H4 (cell line): ENCODE measurements at regions not wholly inside any gene's neighbourhood (a gene's known extent, or its start where the extent isn't known, plus 50 kb on each side); places are given as distances from the start of the nearest gene placed in this dataset.
"Not testable (repeated sequence)": the region's sequence is repeated elsewhere in the genome, so short reads cannot be mapped to it uniquely, and the experiment has no call there.

Source experiments
- DNase-seq: peaks from one replicate; pipeline ENCODE4 v3.0.0-alpha.2; 2015; ENCODE audit warnings: low spot score

- DNase-seq = not testable (repeated sequence)
These were observed 108.0 kb upstream of the PLGLB2 start for GRCh38 chr2:87639801-87640440.

GRCh38 chr2:87640961-87641563, 106.8 kb upstream of the PLGLB2 start:
- not testable (repeated sequence) for DNase-seq

GRCh38 chr2:87643165-87643564, 104.7 kb upstream of the PLGLB2 start:
- not testable (repeated sequence) for DNase-seq

- DNase-seq = not testable (repeated sequence)
These were observed 100.0 kb upstream of the PLGLB2 start for GRCh38 chr2:87647737-87648498.

GRCh38 chr2:87648815-87649214, 99.1 kb upstream of the PLGLB2 start:
- not testable (repeated sequence) for DNase-seq

GRCh38 chr2:87649871-87650270, 98.0 kb upstream of the PLGLB2 start:
- DNase-seq = not testable (repeated sequence)

- not testable (repeated sequence) for DNase-seq
These were observed 97.0 kb upstream of the PLGLB2 start for GRCh38 chr2:87650837-87651236.

GRCh38 chr2:87651589-87651988, 96.3 kb upstream of the PLGLB2 start:
- DNase-seq = not testable (repeated sequence)

GRCh38 chr2:87653373-87653772, 94.5 kb upstream of the PLGLB2 start:
- not testable (repeated sequence) for DNase-seq

- not testable (repeated sequence) for DNase-seq
These were observed 93.6 kb upstream of the PLGLB2 start for GRCh38 chr2:87654136-87654814.

GRCh38 chr2:87657915-87658314, 90.0 kb upstream of the PLGLB2 start:
- not testable (repeated sequence) for DNase-seq

GRCh38 chr2:87658357-87658756, 89.5 kb upstream of the PLGLB2 start:
- not testable (repeated sequence) for DNase-seq

- not testable (repeated sequence) for DNase-seq
These were observed 88.9 kb upstream of the PLGLB2 start for GRCh38 chr2:87658976-87659375.

GRCh38 chr2:87660164-87660563, 87.7 kb upstream of the PLGLB2 start:
- not testable (repeated sequence) for DNase-seq

- DNase-seq = not testable (repeated sequence)
These were observed 85.3 kb upstream of the PLGLB2 start for GRCh38 chr2:87662316-87663290.

GRCh38 chr2:87663347-87663746, 84.5 kb upstream of the PLGLB2 start:
- not testable (repeated sequence) for DNase-seq

- DNase-seq = not testable (repeated sequence)
These were observed 80.9 kb upstream of the PLGLB2 start for GRCh38 chr2:87667027-87667426.

GRCh38 chr2:87668361-87668760, 79.5 kb upstream of the PLGLB2 start:
- not testable (repeated sequence) for DNase-seq

- not testable (repeated sequence) for DNase-seq
These were observed 78.2 kb upstream of the PLGLB2 start for GRCh38 chr2:87669633-87670231.

GRCh38 chr2:87672404-87672803, 75.5 kb upstream of the PLGLB2 start:
- DNase-seq = not testable (repeated sequence)
